ENCODE measurements at regions not wholly inside any gene's neighbourhood (a gene's known extent, or its start where the extent isn't known, plus 50 kb on each side); places are given as distances from the start of the nearest gene placed in this dataset.

DNA sequence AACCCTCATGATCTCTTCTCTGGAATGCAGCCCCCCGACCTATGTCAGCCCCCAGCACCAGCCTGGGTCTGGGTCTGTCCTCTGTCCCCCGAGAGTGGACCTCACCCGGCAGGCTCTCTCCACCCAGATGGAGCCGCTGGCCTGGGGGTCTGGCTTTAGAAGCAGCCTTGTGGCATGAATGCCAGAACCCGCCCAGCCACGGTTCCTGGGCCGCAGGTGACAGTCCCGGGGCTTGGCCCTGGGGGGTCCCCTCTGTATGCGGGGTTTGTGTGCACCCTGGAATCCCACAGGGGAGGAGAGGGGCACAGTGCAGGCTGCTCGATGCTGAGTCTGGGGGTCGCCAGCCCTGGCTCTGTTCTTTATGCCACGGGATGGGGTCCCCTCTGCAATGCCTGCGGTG lies 96.0 kb upstream of the ACTRT2 start:
- intact Hi-C loops (cut with micrococcal nuclease; ENCODE audit: unreplicated experiment), result no loop called here
- Histone ChIP-seq H3K4me1 (ENCODE audit: insufficient read depth, low read length, poor library complexity, severe bottlenecking) (no peaks in the 10 kb centered on the region), H3K4me2 (ENCODE audit: low read length) (no peak overlapping the region), H3K27ac (ENCODE audit: low read depth, low read length, poor library complexity, severe bottlenecking) (no peak overlapping the region), H4K20me1 (ENCODE audit: insufficient read depth, low read length) (no peaks in the 10 kb centered on the region), H3K79me2 (ENCODE audit: insufficient read depth, low read depth, low read length) (no peaks in the 10 kb centered on the region), H2AFZ (ENCODE audit: low read length) (no peak overlapping the region), H3K9me3 (ENCODE audit: low read length) (no peaks in the 10 kb centered on the region), H3K9me2 (ENCODE audit: insufficient read depth, low read length) (no peaks in the 10 kb centered on the region), H3K4me3 (ENCODE audit: low read depth, low read length, poor library complexity, severe bottlenecking) (no peak overlapping the region), H3K36me3 (ENCODE audit: insufficient read depth, low read length) (no peaks in the 10 kb centered on the region)
- DNase-seq (ENCODE audit: low spot score), result no peak
- POLR2A ChIA-PET, result no interaction called here
- no peak for TF ChIP-seq EZH2phosphoT487 (IDR thresholded peaks at IDR 0.05; ENCODE audit: borderline replicate concordance, low read depth, low read length)
- TF ChIP-seq, protein P1, sequence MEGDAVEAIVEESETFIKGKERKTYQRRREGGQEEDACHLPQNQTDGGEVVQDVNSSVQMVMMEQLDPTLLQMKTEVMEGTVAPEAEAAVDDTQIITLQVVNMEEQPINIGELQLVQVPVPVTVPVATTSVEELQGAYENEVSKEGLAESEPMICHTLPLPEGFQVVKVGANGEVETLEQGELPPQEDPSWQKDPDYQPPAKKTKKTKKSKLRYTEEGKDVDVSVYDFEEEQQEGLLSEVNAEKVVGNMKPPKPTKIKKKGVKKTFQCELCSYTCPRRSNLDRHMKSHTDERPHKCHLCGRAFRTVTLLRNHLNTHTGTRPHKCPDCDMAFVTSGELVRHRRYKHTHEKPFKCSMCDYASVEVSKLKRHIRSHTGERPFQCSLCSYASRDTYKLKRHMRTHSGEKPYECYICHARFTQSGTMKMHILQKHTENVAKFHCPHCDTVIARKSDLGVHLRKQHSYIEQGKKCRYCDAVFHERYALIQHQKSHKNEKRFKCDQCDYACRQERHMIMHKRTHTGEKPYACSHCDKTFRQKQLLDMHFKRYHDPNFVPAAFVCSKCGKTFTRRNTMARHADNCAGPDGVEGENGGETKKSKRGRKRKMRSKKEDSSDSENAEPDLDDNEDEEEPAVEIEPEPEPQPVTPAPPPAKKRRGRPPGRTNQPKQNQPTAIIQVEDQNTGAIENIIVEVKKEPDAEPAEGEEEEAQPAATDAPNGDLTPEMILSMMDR (conservative IDR thresholded peaks at IDR 0.05; ENCODE audit: low read length), result no peak
- CTCF ChIA-PET (ENCODE audit: unreplicated experiment), result no interaction called here
- BruUV-seq (replicated peaks), result no TSS peak

DNA sequence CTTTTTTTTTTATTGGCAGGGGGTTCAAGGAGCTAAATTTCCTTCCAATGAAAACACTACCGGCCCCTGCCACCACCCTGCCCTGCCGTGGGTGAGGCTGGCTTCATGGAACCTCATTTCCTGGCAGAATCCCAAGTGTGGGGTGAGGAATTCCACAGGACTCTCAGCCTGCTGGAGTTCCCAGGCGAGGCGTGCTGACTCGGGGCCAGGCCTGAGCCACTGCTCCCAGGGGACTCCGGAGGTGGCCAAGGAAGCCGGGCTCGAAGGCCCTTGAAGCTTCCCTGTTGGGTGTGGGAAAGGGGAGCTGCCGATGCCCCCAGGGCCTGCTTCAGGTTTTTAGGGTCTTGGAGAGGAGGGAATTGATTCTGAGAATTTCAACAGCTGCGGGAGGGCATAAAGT lies 95.3 kb upstream of the ACTRT2 start:
- H3K4me3 ChIP-seq (ENCODE audit: low read depth, low read length, poor library complexity, severe bottlenecking), result no peak overlapping the region
- H3K9me2 ChIP-seq (ENCODE audit: insufficient read depth, low read length), result no peaks in the 10 kb centered on the region
- no peaks in the 10 kb centered on the region for H3K36me3 ChIP-seq (ENCODE audit: insufficient read depth, low read length)
- no peaks in the 10 kb centered on the region for H3K9me3 ChIP-seq (ENCODE audit: low read length)
- TF ChIP-seq, protein P1 (conservative IDR thresholded peaks at IDR 0.05; ENCODE audit: low read length), result no peak
- TF ChIP-seq EZH2phosphoT487 (IDR thresholded peaks at IDR 0.05; ENCODE audit: borderline replicate concordance, low read depth, low read length), result no peak
- H3K79me2 ChIP-seq (ENCODE audit: insufficient read depth, low read depth, low read length), result no peaks in the 10 kb centered on the region
- POLR2A ChIA-PET, result no interaction called here
- H3K27ac ChIP-seq (ENCODE audit: low read depth, low read length, poor library complexity, severe bottlenecking), result no peak overlapping the region
- H2AFZ ChIP-seq (ENCODE audit: low read length), result no peak overlapping the region
- no peaks in the 10 kb centered on the region for H3K4me1 ChIP-seq (ENCODE audit: insufficient read depth, low read length, poor library complexity, severe bottlenecking)
- H4K20me1 ChIP-seq (ENCODE audit: insufficient read depth, low read length), result no peaks in the 10 kb centered on the region
- DNase-seq (ENCODE audit: low spot score), result no peak
- CTCF ChIA-PET (ENCODE audit: unreplicated experiment), result no interaction called here
- BruUV-seq (replicated peaks), result no TSS peak
- intact Hi-C loops (cut with micrococcal nuclease; ENCODE audit: unreplicated experiment), result no loop called here
- H3K4me2 ChIP-seq (ENCODE audit: low read length), result no peak overlapping the region

DNA sequence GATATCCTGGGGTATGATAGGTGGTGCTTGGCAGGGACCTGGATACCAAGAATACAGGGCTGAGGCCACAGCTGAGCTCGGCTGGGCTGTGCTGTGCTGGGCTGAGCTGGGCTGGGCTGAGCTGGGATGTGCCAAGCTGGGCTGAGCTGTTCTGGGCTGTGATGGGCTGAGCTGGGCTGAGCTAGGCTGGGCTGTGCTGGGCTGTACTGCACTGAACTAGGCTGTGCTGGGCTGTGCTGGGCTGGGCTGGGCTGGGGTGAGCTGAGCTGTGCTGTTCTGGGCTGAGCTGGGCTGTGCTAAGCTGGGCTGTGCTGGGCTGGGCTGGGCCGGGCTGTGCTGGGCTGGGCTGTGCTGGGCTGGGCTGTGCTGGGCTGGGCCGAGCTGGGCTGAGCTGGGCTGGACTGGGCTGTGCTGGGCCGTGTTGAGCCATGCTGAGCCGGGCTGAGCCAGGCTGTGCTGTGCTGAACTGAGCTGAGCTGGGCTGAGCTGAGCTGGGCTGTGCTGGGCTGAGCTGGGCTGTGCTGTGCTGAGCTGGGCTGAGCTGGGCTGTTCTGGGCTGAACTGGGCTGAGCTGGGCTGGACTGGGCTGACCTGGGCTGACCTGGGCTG lies 94.7 kb upstream of the ACTRT2 start:
- Histone ChIP-seq H3K36me3 (ENCODE audit: insufficient read depth, low read length) (no peaks in the 10 kb centered on the region), H3K4me2 (ENCODE audit: low read length) (no peak overlapping the region), H2AFZ (ENCODE audit: low read length) (no peak overlapping the region), H3K9me3 (ENCODE audit: low read length) (no peaks in the 10 kb centered on the region), H3K4me3 (ENCODE audit: low read depth, low read length, poor library complexity, severe bottlenecking) (no peak overlapping the region), H3K9me2 (ENCODE audit: insufficient read depth, low read length) (no peaks in the 10 kb centered on the region), H4K20me1 (ENCODE audit: insufficient read depth, low read length) (no peaks in the 10 kb centered on the region), H3K27ac (ENCODE audit: low read depth, low read length, poor library complexity, severe bottlenecking) (no peak overlapping the region), H3K4me1 (ENCODE audit: insufficient read depth, low read length, poor library complexity, severe bottlenecking) (no peaks in the 10 kb centered on the region), H3K79me2 (ENCODE audit: insufficient read depth, low read depth, low read length) (no peaks in the 10 kb centered on the region)
- CTCF ChIA-PET (ENCODE audit: unreplicated experiment), result no interaction called here
- DNase-seq (ENCODE audit: low spot score), result no peak
- POLR2A ChIA-PET, result no interaction called here
- no TSS peak for BruUV-seq (replicated peaks)
- TF ChIP-seq EZH2phosphoT487 (IDR thresholded peaks at IDR 0.05; ENCODE audit: borderline replicate concordance, low read depth, low read length), result no peak
- TF ChIP-seq, protein P1 (conservative IDR thresholded peaks at IDR 0.05; ENCODE audit: low read length), result no peak
- intact Hi-C loops (cut with micrococcal nuclease; ENCODE audit: unreplicated experiment), result no loop called here
